ENCODE measurements at regions not wholly inside any gene's neighbourhood (a gene's known extent, or its start where the extent isn't known, plus 50 kb on each side); places are given as distances from the start of the nearest gene placed in this dataset.

GRCh38 chr1:199746666-199747384 lies 280.7 kb upstream of the NR5A2 start:
- DNase-seq (ENCODE audit: low read depth) = no peak

- DNase-seq (ENCODE audit: low read depth) = peak; percentile 21
Measured at GRCh38 chr1:199747984-199748383, 279.5 kb upstream of the NR5A2 start.

GRCh38 chr1:199751506-199751905 lies 276.0 kb upstream of the NR5A2 start:
- DNase-seq (ENCODE audit: low read depth) = no peak

- no peak for DNase-seq (ENCODE audit: low read depth)
Measured at GRCh38 chr1:199751962-199752687, 275.4 kb upstream of the NR5A2 start.

- DNase-seq (ENCODE audit: low read depth) = no peak
Measured at GRCh38 chr1:199752688-199753027, 274.9 kb upstream of the NR5A2 start.

- no peak for DNase-seq (ENCODE audit: low read depth)
Measured at GRCh38 chr1:199753513-199753912, 274.0 kb upstream of the NR5A2 start.

- no peak for DNase-seq (ENCODE audit: low read depth)
Measured at GRCh38 chr1:199756066-199756465, 271.4 kb upstream of the NR5A2 start.

- no peak for DNase-seq (ENCODE audit: low read depth)
Measured at GRCh38 chr1:199758626-199759255, 268.8 kb upstream of the NR5A2 start.

GRCh38 chr1:199759268-199759730 lies 268.2 kb upstream of the NR5A2 start:
- DNase-seq (ENCODE audit: low read depth) = peak; percentile 69

GRCh38 chr1:199762572-199762971 lies 264.9 kb upstream of the NR5A2 start:
- no peak for DNase-seq (ENCODE audit: low read depth)

- no peak for DNase-seq (ENCODE audit: low read depth)
Measured at GRCh38 chr1:199766218-199766792, 261.2 kb upstream of the NR5A2 start.

- no peak for DNase-seq (ENCODE audit: low read depth)
Measured at GRCh38 chr1:199767700-199768099, 259.8 kb upstream of the NR5A2 start.

- DNase-seq (ENCODE audit: low read depth) = peak; percentile 36
Measured at GRCh38 chr1:199774433-199775089, 252.9 kb upstream of the NR5A2 start.

- no peak for DNase-seq (ENCODE audit: low read depth)
Measured at GRCh38 chr1:199776768-199777497, 250.6 kb upstream of the NR5A2 start.

- peak; percentile 81 for DNase-seq (ENCODE audit: low read depth)
Measured at GRCh38 chr1:199778324-199778955, 249.1 kb upstream of the NR5A2 start.

- no peak for DNase-seq (ENCODE audit: low read depth)
Measured at GRCh38 chr1:199780091-199780490, 247.4 kb upstream of the NR5A2 start.

GRCh38 chr1:199780948-199781670 lies 246.4 kb upstream of the NR5A2 start:
- DNase-seq (ENCODE audit: low read depth) = peak; percentile 31

GRCh38 chr1:199784138-199784895 lies 243.2 kb upstream of the NR5A2 start:
- DNase-seq (ENCODE audit: low read depth) = no peak

- DNase-seq (ENCODE audit: low read depth) = no peak
Measured at GRCh38 chr1:199786695-199787094, 240.8 kb upstream of the NR5A2 start.
